Spleen (tissue), 11 donors: ENCODE measurements at regions not wholly inside any gene's neighbourhood (a gene's known extent, or its start where the extent isn't known, plus 50 kb on each side); places are given as distances from the start of the nearest gene placed in this dataset.

ENCODE experiments used
- DNase-seq: peaks from one replicate; pipeline ENCODE4 v3.0.0-alpha.2; 2020
- H3K27ac ChIP-seq, 8 donors: fragments of 200-600 bp; sonication (generic) in 7 of 8; 1 replicate in 4 of 8; 2 replicates in 4 of 8; pipeline versions ENCODE4 v1.5.0 to v1.8.0; 2016 to 2021; ENCODE audit warnings: inconsistent platforms in 4 of 8, mild to moderate bottlenecking in 4 of 8, moderate library complexity in 1 of 8
- H3K27me3 ChIP-seq, 7 donors: fragments of 200-600 bp; sonication (generic) in 6 of 7; replicated peaks in 1 of 7; 1 replicate in 4 of 7; 2 replicates in 3 of 7; pipeline versions ENCODE4 v1.5.0 to v1.8.0; 2016 to 2021; ENCODE audit warnings: inconsistent platforms in 3 of 7, mild to moderate bottlenecking in 1 of 7
- H3K36me3 ChIP-seq, 6 donors: fragments of 200-600 bp; sonication (generic) in 5 of 6; 1 replicate in 4 of 6; 2 replicates in 2 of 6; pipeline versions ENCODE4 v1.5.0 to v1.8.0; 2016 to 2021; ENCODE audit warnings: inconsistent platforms in 2 of 6
- H3K4me1 ChIP-seq, 6 donors: fragments of 200-600 bp; sonication (generic) in 5 of 6; 1 replicate in 3 of 6; 2 replicates in 3 of 6; pipeline versions ENCODE4 v1.5.0 to v1.8.0; 2016 to 2021; ENCODE audit warnings: inconsistent platforms in 3 of 6
- H3K4me3 ChIP-seq, 8 donors: fragments of 200-600 bp; sonication (generic) in 7 of 8; 1 replicate in 4 of 8; 2 replicates in 4 of 8; pipeline versions ENCODE4 v1.5.0 to v1.8.0; 2016 to 2021; ENCODE audit warnings: inconsistent platforms in 4 of 8, mild to moderate bottlenecking in 4 of 8, moderate library complexity in 2 of 8
- H3K9me3 ChIP-seq, 8 donors: fragments of 200-600 bp; sonication (generic) in 7 of 8; 1 replicate in 4 of 8; 2 replicates in 4 of 8; pipeline versions ENCODE4 v1.5.0 to v1.8.0; 2016 to 2021; ENCODE audit warnings: inconsistent platforms in 4 of 8
- CTCF ChIP-seq, 11 experiments: fragments of 200-600 bp in 7 of 11; fragments of 450-650 bp in 4 of 11; sonication (generic) in 4 of 11; IDR thresholded peaks in 8 of 11; conservative IDR thresholded peaks in 3 of 11; 1 replicate in 7 of 11; 2 replicates in 4 of 11; pipeline versions ENCODE4 v1.4.0 to v1.8.0; 2016 to 2021; ENCODE audit warnings: antibody characterized with exemption in 11 of 11, inconsistent platforms in 4 of 11, mild to moderate bottlenecking in 1 of 11
- POLR2A ChIP-seq, 3 donors: fragments of 450-650 bp; IDR thresholded peaks; one replicate each; pipeline ENCODE4 v1.5.1; 2017; ENCODE audit warnings: antibody characterized with exemption in 3 of 3, mild to moderate bottlenecking in 1 of 3
- POLR2AphosphoS5 ChIP-seq, 3 donors: sonication (generic); formaldehyde crosslinking; IDR thresholded peaks; one replicate each; pipeline ENCODE4 v1.5.1; 2017; ENCODE audit warnings: antibody characterized with exemption in 3 of 3
- WGBS, 5 donors: extraction: QIAGEN DNeasy Blood & Tissue Kit in 3 of 5; methylation state at CpG; one replicate each; pipeline versions ENCODE4 v1.1.5 to v1.1.7; 2013 to 2018; 5-methylcytosine and 5-hydroxymethylcytosine counted together
- intact Hi-C: fragments of 100-400 bp; cut with DNase I; formaldehyde crosslinking; loops from one replicate; pipeline ENCODE4 v1.15.0; 2023; ENCODE audit warnings: low total_unique reads
- donor health status: healthy with polysubstance abuse.
- donor health status: DM: no; HTN: no; CAD: no; lungs with moderate emphysema.
- donor health status: DM: no; HTN: no; CAD: no.
- donor health status: Bipolar disorder and iron deficiency.
- donor health status: healthy.
- donor health status: DM: no; HTN: no; CAD: no.
- donor health status: DM: yes; HTN: yes; CAD: no.

GRCh38 chr5:107126341-107126740, 544.4 kb downstream of the EFNA5 start:
- no peak for DNase-seq
- TF ChIP-seq POLR2A (IDR thresholded peaks at IDR 0.05): no peak
- no peak for TF ChIP-seq POLR2AphosphoS5 (IDR thresholded peaks at IDR 0.05)
- TF ChIP-seq CTCF (IDR thresholded peaks at IDR 0.05 in 8 of 11, conservative IDR thresholded peaks at IDR 0.05 in 3 of 11): no peak
- intact Hi-C loops: no loop called here
- H3K36me3 ChIP-seq: no peaks in the 10 kb centered on the region
- no peaks in the 10 kb centered on the region for H3K27me3 ChIP-seq
- no peaks in the 10 kb centered on the region for H3K9me3 ChIP-seq
- no peak overlapping the region for H3K4me3 ChIP-seq
- no peaks in the 10 kb centered on the region for H3K4me1 ChIP-seq
- WGBS, 5 donors: 80 to 92% (median 85%) methylated on average over 3 of the region's 3 CpGs
- H3K27ac ChIP-seq: no peak overlapping the region

GRCh38 chr5:107124376-107124775, 546.4 kb downstream of the EFNA5 start:
- WGBS, 5 donors: 49 to 77% (median 60%) methylated on average over 1 of the region's 1 CpG
- no peak for DNase-seq
- intact Hi-C loops: no loop called here
- TF ChIP-seq POLR2A (IDR thresholded peaks at IDR 0.05) (no peak), CTCF (IDR thresholded peaks at IDR 0.05 in 8 of 11, conservative IDR thresholded peaks at IDR 0.05 in 3 of 11) (no peak), POLR2AphosphoS5 (IDR thresholded peaks at IDR 0.05) (no peak)
- Histone ChIP-seq H3K36me3 (no peaks in the 10 kb centered on the region), H3K4me3 (no peak overlapping the region), H3K27me3 (no peaks in the 10 kb centered on the region), H3K9me3 (no peaks in the 10 kb centered on the region), H3K4me1 (no peaks in the 10 kb centered on the region), H3K27ac (no peak overlapping the region)

GRCh38 chr5:107123014-107123413, 547.7 kb downstream of the EFNA5 start:
- no peak for DNase-seq
- 79 to 93% (median 84%) methylated on average over 2 of the region's 2 CpGs for WGBS, 5 donors
- Histone ChIP-seq H3K4me3 (no peak overlapping the region), H3K9me3 (no peaks in the 10 kb centered on the region), H3K27ac (no peak overlapping the region), H3K4me1 (no peaks in the 10 kb centered on the region), H3K27me3 (no peaks in the 10 kb centered on the region), H3K36me3 (no peaks in the 10 kb centered on the region)
- intact Hi-C loops: no loop called here
- TF ChIP-seq POLR2A (IDR thresholded peaks at IDR 0.05) (no peak), POLR2AphosphoS5 (IDR thresholded peaks at IDR 0.05) (no peak), CTCF (IDR thresholded peaks at IDR 0.05 in 8 of 11, conservative IDR thresholded peaks at IDR 0.05 in 3 of 11) (no peak)

DNA sequence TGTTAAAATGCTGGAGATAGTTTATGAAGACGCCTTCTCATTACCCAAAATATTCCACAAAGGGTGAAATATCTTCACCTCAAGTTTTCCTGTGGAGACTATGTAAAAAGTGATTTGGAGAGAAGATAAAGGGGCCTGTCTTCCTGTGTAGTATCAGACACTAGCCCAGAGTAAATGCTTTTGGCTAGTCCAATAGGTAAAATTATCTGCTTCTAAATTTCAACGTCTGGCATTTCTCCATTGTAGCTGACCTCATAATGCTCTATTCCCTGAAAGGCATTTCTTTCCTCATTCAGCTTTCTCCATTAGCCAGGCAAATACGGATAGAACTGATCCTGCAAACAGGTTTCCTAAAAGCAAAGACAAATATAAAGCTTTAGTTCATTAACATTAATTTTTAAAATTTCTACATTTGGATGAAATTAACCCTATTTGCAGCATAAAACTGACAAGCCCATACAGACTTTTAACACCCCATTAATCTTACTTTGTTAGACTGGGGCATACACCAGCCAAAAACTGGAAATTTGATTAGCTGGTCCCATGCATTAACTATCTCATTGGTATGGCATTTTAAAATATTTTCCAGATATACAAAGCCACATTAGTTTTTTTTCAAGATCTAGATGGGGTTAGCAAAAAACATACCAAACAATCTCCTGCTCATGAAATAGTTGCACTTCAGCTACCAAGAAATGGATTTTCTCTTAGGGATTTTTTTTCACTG, 548.8 kb downstream of the EFNA5 start:
- no peak for TF ChIP-seq CTCF (IDR thresholded peaks at IDR 0.05 in 8 of 11, conservative IDR thresholded peaks at IDR 0.05 in 3 of 11)
- no peak for TF ChIP-seq POLR2AphosphoS5 (IDR thresholded peaks at IDR 0.05)
- TF ChIP-seq POLR2A (IDR thresholded peaks at IDR 0.05): no peak
- DNase-seq: no peak
- H3K36me3 ChIP-seq: no peaks in the 10 kb centered on the region
- WGBS, 5 donors: 60 to 74% (median 68%) methylated on average over 3 of the region's 3 CpGs
- no peaks in the 10 kb centered on the region for H3K9me3 ChIP-seq
- no peaks in the 10 kb centered on the region for H3K4me1 ChIP-seq
- intact Hi-C loops: no loop called here
- no peaks in the 10 kb centered on the region for H3K27me3 ChIP-seq
- H3K4me3 ChIP-seq: no peak overlapping the region
- H3K27ac ChIP-seq: no peak overlapping the region
